ENCODE measurements at regions not wholly inside any gene's neighbourhood (a gene's known extent, or its start where the extent isn't known, plus 50 kb on each side); places are given as distances from the start of the nearest gene placed in this dataset.
A peak's percentile ranks its signal among the peaks of the same experiment; 100 is the strongest.

DNA sequence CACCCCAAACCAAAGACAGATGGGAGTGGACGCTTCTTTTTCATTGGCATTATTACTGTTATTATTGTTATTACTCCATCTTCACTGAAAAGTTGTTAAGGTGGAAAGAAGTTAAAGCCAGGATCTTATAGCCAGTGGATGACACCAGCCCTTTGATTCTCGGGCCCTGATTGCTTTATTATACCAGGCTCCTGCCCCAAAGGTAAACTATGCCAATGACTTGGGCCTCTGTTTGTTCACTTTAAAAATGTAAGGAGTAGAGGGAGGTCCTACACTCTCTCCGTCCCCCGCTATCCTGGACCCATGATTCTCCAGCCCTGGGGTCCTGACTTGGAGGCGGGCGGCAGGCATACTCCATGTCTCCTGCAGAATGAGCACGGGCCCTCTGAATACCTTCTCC lies 106.8 kb downstream of the TOMM20 start:
- TF ChIP-seq, protein P1, sequence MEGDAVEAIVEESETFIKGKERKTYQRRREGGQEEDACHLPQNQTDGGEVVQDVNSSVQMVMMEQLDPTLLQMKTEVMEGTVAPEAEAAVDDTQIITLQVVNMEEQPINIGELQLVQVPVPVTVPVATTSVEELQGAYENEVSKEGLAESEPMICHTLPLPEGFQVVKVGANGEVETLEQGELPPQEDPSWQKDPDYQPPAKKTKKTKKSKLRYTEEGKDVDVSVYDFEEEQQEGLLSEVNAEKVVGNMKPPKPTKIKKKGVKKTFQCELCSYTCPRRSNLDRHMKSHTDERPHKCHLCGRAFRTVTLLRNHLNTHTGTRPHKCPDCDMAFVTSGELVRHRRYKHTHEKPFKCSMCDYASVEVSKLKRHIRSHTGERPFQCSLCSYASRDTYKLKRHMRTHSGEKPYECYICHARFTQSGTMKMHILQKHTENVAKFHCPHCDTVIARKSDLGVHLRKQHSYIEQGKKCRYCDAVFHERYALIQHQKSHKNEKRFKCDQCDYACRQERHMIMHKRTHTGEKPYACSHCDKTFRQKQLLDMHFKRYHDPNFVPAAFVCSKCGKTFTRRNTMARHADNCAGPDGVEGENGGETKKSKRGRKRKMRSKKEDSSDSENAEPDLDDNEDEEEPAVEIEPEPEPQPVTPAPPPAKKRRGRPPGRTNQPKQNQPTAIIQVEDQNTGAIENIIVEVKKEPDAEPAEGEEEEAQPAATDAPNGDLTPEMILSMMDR (conservative IDR thresholded peaks at IDR 0.05; ENCODE audit: low read length), result no peak
- DNase-seq (ENCODE audit: low read depth), result no peak
- no peak overlapping the region for H3K4me3 ChIP-seq (ENCODE audit: low read length)

DNA sequence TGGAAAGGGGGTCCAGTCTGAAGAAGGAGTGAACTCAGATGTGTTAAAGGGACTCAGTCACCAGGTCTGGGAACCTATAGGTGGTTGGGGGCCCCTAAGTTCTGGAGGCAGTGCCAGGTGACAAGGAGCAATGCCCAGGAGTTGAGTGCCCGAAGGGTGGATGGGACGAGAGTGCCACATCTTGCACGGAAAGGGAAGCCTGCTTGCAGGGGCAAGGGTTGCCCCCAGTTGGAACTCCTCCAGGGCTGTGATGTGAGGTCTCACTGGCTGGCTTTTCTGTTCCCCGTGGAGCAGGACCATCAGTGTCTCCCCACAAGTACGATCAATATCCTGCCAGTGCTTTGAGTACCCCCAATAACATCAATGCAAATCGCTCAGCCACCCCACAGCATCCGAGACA lies 107.3 kb downstream of the TOMM20 start:
- TF ChIP-seq, protein P1 (conservative IDR thresholded peaks at IDR 0.05; ENCODE audit: low read length), result no peak
- no peak for DNase-seq (ENCODE audit: low read depth)
- H3K4me3 ChIP-seq (ENCODE audit: low read length), result no peak overlapping the region

DNA sequence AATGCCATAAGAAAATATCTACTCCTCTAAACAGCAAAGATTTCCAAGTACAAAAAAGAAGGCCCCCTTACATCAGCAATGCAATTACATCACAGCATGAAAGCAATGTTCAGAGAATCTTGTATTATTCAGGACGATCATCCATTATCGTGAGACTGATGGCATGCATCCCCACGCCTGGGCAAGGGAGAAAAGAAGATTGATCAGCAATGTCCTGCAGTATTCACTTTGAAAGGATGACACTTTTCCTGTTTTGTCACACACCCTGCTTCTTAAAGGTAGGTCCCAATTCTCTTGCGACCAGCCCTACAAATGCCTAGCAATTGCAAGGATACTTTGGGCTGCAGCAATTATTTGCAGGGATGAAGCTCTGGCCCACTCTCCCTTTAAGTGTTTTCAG lies 108.7 kb downstream of the TOMM20 start:
- TF ChIP-seq, protein P1 (conservative IDR thresholded peaks at IDR 0.05; ENCODE audit: low read length), result no peak
- DNase-seq (ENCODE audit: low read depth), result no peak
- no peak overlapping the region for H3K4me3 ChIP-seq (ENCODE audit: low read length)

DNA sequence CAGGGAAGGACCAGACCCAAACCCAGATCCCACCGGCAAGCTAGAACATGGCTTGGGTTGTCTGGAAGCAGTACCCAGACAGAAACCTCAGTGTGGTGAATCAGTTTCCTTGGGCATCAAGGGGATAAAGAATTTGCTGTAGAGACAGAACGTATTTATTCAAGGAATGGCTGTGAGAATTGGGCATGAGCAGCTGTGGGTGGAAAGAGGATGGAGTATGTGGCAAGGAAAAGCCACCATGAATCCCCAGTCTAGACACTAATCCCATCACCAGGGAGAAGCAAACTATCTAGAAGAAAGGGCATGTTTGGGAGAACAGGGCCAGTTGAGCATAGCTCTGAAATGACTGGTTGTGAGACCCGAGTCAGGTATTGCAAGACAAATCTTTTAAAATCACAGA lies 109.2 kb downstream of the TOMM20 start:
- no peak overlapping the region for H3K4me3 ChIP-seq (ENCODE audit: low read length)
- TF ChIP-seq, protein P1 (conservative IDR thresholded peaks at IDR 0.05; ENCODE audit: low read length), result no peak
- DNase-seq (ENCODE audit: low read depth), result peak; percentile 29

DNA sequence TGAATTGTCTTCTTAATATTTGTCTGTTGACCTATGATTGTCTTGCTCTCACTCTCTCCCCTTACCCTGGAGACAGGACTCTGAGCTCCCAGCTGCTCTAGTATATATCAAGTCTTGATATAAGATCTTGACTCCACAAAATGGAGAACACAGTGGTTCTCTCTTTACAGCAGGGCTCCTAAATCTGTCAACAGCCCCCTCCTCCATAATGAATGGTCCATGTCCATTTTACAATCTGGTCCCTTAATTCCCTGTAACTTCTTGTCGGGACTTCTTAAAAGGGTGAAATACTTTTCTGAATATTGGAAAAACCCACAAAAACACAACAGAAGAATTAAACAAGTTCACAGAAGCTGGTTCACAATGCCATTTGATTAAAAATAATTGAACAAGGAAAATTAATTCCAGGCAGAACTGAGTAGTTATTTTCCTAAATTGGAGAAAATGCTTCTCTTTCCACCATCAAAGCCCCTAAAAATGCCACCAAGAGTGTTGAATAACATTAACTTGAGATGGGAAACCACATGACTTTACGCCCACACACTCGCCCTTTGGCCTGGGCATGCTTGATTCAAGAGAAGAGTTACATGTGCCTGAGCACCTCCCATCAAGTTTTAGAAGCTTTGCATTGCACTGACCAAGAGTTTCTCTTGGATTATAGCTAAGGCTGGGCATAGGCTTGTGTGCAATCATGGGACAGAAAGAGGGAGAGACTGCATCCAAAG lies 109.8 kb downstream of the TOMM20 start:
- no peak overlapping the region for H3K4me3 ChIP-seq (ENCODE audit: low read length)
- TF ChIP-seq, protein P1 (conservative IDR thresholded peaks at IDR 0.05; ENCODE audit: low read length), result no peak
- DNase-seq (ENCODE audit: low read depth), result no peak

DNA sequence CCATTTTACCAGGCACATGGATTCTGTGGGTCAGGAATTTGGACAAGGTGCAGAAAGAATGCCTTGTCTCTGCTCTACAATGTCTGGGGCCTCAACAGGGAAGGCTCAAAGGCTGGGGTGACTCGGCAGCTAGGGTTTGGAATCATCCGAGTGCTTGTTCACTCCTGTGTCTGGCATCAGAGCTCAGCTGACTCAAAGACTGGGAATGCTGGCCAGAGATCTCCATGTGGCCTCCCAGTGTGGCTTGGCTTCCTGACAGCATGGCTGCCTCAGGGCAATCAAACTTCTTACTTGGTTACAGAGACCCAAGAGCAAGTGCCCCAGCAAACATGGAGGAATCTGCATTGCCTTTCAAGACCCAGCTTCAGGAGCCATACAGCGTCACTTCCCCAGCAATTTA lies 110.5 kb downstream of the TOMM20 start:
- TF ChIP-seq, protein P1 (conservative IDR thresholded peaks at IDR 0.05; ENCODE audit: low read length), result no peak
- H3K4me3 ChIP-seq (ENCODE audit: low read length), result no peak overlapping the region
- DNase-seq (ENCODE audit: low read depth), result peak; percentile 99

DNA sequence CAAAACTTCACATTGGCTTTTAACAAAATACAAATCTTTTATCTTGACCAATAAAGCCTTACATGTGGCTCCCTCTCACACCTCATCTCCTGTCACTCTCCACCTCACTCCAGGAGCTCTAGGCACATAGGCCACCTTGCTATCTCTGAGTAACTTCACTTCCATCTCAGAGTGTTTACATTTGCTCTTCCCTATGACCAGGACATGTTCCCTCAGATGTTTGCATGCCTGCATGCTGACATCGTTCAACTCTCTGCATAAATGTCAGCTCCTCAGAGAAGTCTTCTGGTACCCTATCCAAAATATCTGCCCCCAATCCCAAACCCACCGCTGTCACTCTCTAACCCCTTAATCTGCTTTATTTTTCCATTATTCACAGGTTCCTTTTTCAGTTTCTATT lies 110.9 kb downstream of the TOMM20 start:
- no peak overlapping the region for H3K4me3 ChIP-seq (ENCODE audit: low read length)
- TF ChIP-seq, protein P1 (conservative IDR thresholded peaks at IDR 0.05; ENCODE audit: low read length), result no peak
- DNase-seq (ENCODE audit: low read depth), result peak; percentile 35
